Stimulated activated naive B cell treated with anti-CD40 and anti-IgM and Interleukin-4, amounts not matched to agents 10 μg/mL and 1 μg/mL and 100 μg/mL, for 72 hours (primary cell): ENCODE measurements at regions not wholly inside any gene's neighbourhood (a gene's known extent, or its start where the extent isn't known, plus 50 kb on each side); places are given as distances from the start of the nearest gene placed in this dataset.

Experiments
- ATAC-seq, 2 donors: fragments of 150-1000 bp; cut with Tn5 transposase; replicated peaks; 2 replicates each; pipeline ENCODE4 v1.10.0; 2021; ENCODE audit warnings: moderate library complexity in 1 of 2
- DNase-seq: peaks from one replicate; pipeline ENCODE4 v3.0.0; 2021
- H3K27ac Mint-ChIP-seq: one replicate; pipeline ENCODE4 v1.8.0; 2022; ENCODE audit warnings: mild to moderate bottlenecking, mixed read lengths
- H3K27me3 Mint-ChIP-seq, 2 donors: one replicate each; pipeline ENCODE4 v1.8.0; 2022; ENCODE audit warnings: mixed read lengths in 2 of 2
- H3K36me3 Mint-ChIP-seq, 2 donors: one replicate each; pipeline ENCODE4 v1.8.0; 2022; ENCODE audit warnings: mixed read lengths in 2 of 2, mild to moderate bottlenecking in 1 of 2
- H3K4me1 Mint-ChIP-seq, 2 donors: one replicate each; pipeline ENCODE4 v1.8.0; 2022; ENCODE audit warnings: mixed read lengths in 2 of 2, mild to moderate bottlenecking in 1 of 2
- H3K4me3 Mint-ChIP-seq, 2 donors: one replicate each; pipeline ENCODE4 v1.8.0; 2022; ENCODE audit warnings: mild to moderate bottlenecking in 2 of 2, mixed read lengths in 2 of 2, moderate library complexity in 1 of 2
- H3K9me3 Mint-ChIP-seq, 2 donors: one replicate each; pipeline ENCODE4 v1.8.0; 2022; ENCODE audit warnings: mixed read lengths in 2 of 2, mild to moderate bottlenecking in 1 of 2

- DNase-seq, result no peak
- no peaks in the 10 kb centered on the region for H3K36me3 Mint-ChIP-seq
- no peak overlapping the region for H3K27ac Mint-ChIP-seq
- H3K27me3 Mint-ChIP-seq, result peaks cover 0 to 3% of the 10 kb centered on the region in 2 donors
- ATAC-seq, result no peak
- no peaks in the 10 kb centered on the region for H3K9me3 Mint-ChIP-seq
- H3K4me3 Mint-ChIP-seq, result no peak overlapping the region
- H3K4me1 Mint-ChIP-seq, result no peaks in the 10 kb centered on the region
These were observed 178.0 kb upstream of the IRX6 start for GRCh38 chr16:55145771-55146603.

DNA sequence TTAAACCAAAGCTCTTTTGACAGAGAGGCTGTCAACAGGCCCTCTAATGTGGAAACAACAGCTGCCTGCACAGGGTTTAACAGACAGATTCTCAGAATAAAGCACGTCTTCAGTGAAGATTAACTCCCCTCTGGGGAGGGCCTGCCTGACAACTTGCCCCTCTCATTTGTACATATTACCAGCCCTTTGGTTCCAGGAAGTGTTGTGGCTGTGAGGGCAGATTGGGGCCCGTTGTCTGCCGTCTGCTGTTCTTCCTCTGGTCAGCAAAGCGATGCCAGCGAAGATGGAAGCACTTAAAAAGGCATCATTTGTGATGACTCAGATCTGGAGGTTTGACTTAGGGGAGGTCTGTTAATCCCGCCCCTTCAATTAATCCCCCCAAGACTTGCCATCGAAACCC lies 177.0 kb upstream of the IRX6 start:
- DNase-seq, result no peak
- Mint-ChIP-seq H3K4me3 (no peak overlapping the region), H3K36me3 (no peaks in the 10 kb centered on the region), H3K27ac (no peak overlapping the region), H3K27me3 (peaks cover 0 to 3% of the 10 kb centered on the region in 2 donors), H3K9me3 (no peaks in the 10 kb centered on the region), H3K4me1 (no peaks in the 10 kb centered on the region)
- no peak for ATAC-seq

DNA sequence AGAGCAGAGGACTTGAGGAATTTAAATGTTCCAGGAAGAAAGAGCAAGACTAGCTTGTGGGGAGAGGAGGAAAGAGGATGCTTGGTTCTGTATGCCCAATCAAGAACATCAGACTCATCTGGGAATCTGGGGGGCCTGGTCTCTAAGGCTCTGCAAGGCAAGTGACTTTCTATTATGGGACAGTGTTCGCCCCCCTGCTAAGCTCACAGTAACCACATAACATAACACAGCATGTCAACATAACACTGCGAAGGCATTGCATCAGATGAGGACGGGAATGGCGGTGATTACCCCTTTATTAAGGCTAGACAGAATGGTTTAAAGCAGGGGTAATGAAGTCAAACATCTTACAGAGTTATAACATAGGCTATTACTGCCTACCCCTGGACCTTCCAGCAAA lies 176.6 kb upstream of the IRX6 start:
- Mint-ChIP-seq H3K36me3 (no peaks in the 10 kb centered on the region), H3K27me3 (peaks cover 0 to 3% of the 10 kb centered on the region in 2 donors), H3K27ac (no peak overlapping the region), H3K4me1 (no peaks in the 10 kb centered on the region), H3K4me3 (no peak overlapping the region), H3K9me3 (no peaks in the 10 kb centered on the region)
- ATAC-seq (no peak), DNase-seq (no peak)

GRCh38 chr16:55149622-55150021 lies 174.4 kb upstream of the IRX6 start:
- peaks cover 0 to 3% of the 10 kb centered on the region in 2 donors for H3K27me3 Mint-ChIP-seq
- no peaks in the 10 kb centered on the region for H3K9me3 Mint-ChIP-seq
- no peaks in the 10 kb centered on the region for H3K4me1 Mint-ChIP-seq
- H3K4me3 Mint-ChIP-seq, result no peak overlapping the region
- no peak for ATAC-seq
- H3K27ac Mint-ChIP-seq, result no peak overlapping the region
- no peak for DNase-seq
- H3K36me3 Mint-ChIP-seq, result no peaks in the 10 kb centered on the region

- DNase-seq, result no peak
- no peaks in the 10 kb centered on the region for H3K9me3 Mint-ChIP-seq
- ATAC-seq, result no peak
These were observed 172.3 kb upstream of the IRX6 start for GRCh38 chr16:55151561-55152305.

GRCh38 chr16:55152875-55153390 lies 171.1 kb upstream of the IRX6 start:
- Mint-ChIP-seq H3K27ac (no peak overlapping the region), H3K9me3 (peaks cover 0 to 4% of the 10 kb centered on the region in 2 donors), H3K4me3 (no peak overlapping the region), H3K4me1 (peaks cover 0 to 2% of the 10 kb centered on the region in 2 donors), H3K27me3 (peaks cover 0 to 3% of the 10 kb centered on the region in 2 donors), H3K36me3 (no peaks in the 10 kb centered on the region)
- ATAC-seq, result no peak
- DNase-seq, result no peak

More at GRCh38 chr16:55151561-55152305, 172.3 kb upstream of the IRX6 start:
- Mint-ChIP-seq H3K4me1 (peaks cover 0 to 2% of the 10 kb centered on the region in 2 donors), H3K36me3 (no peaks in the 10 kb centered on the region), H3K27ac (no peak overlapping the region), H3K4me3 (no peak overlapping the region), H3K27me3 (peaks cover 0 to 3% of the 10 kb centered on the region in 2 donors)

DNA sequence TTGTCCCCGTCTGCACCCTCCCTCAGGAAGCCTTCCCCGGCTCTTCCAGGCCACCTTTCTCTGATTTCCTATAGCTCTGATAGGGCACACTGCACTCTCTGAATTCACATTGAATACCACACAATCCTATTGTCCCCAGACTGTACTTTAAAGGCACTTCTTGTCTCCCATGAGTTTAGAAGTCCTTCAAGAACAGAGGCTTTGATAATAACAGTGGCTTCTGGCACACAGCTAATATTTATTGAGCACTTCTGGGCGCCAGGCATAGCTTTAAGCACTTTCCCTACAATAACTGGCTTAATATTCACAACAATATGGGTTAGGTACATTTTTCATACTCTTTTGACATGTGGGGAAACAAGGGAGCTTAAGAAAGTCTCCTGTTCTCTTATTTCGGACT lies 169.7 kb upstream of the IRX6 start:
- ATAC-seq, result no peak
- DNase-seq, result no peak
- peaks cover 0 to 3% of the 10 kb centered on the region in 2 donors for H3K27me3 Mint-ChIP-seq
- H3K36me3 Mint-ChIP-seq, result no peaks in the 10 kb centered on the region
- H3K4me3 Mint-ChIP-seq, result no peak overlapping the region
- H3K9me3 Mint-ChIP-seq, result peaks cover 0 to 4% of the 10 kb centered on the region in 2 donors
- peaks cover 0 to 2% of the 10 kb centered on the region in 2 donors for H3K4me1 Mint-ChIP-seq
- H3K27ac Mint-ChIP-seq, result no peak overlapping the region

DNA sequence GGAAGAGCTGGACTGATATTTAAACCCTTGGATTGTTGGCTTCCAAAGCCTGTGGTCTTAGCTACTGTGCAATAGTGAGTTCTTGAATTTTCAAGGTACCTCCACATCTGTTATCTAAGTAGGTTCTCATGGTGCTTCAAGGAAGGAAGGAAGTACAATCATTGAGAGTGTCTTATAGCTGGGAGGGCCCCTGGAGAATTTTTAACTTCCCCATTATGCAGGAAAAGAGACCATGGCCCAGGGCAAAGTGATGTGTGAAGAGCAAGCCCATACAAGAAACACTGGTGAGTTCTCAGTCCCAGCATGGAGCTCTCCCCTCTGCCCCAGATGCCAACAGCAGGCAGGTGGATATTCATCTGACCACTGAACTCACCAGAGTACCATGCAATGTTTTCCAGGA lies 169.0 kb upstream of the IRX6 start:
- DNase-seq (no peak), ATAC-seq (no peak)
- H3K4me1 Mint-ChIP-seq, result peaks cover 0 to 2% of the 10 kb centered on the region in 2 donors
- peaks cover 0 to 3% of the 10 kb centered on the region in 2 donors for H3K27me3 Mint-ChIP-seq
- H3K4me3 Mint-ChIP-seq, result no peak overlapping the region
- H3K36me3 Mint-ChIP-seq, result no peaks in the 10 kb centered on the region
- H3K9me3 Mint-ChIP-seq, result peaks cover 0 to 4% of the 10 kb centered on the region in 2 donors
- no peak overlapping the region for H3K27ac Mint-ChIP-seq

DNA sequence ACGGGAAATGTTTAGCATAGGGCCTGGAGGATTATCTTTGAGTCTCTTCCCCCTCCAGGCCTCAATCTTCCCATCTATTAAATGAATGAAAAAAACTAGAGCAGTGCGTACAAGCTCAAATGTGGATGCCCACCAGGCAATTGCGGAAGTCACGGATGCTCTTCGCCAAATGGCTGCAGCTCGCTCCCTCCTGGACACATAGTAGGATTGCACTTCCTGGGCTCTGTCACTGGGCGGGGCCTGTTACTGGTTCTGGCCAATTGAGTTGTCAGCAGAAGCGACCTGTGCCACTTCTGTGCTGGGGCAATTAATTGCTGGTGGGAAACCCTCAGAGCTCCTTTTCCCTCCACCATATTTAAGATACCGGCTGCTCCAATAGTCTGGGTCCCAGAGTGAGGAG lies 168.2 kb upstream of the IRX6 start:
- Mint-ChIP-seq H3K4me3 (no peak overlapping the region), H3K9me3 (peaks cover 0 to 4% of the 10 kb centered on the region in 2 donors), H3K4me1 (peaks cover 0 to 2% of the 10 kb centered on the region in 2 donors), H3K27ac (no peak overlapping the region), H3K27me3 (peaks cover 0 to 2% of the 10 kb centered on the region in 2 donors), H3K36me3 (no peaks in the 10 kb centered on the region)
- no peak for ATAC-seq
- no peak for DNase-seq

DNA sequence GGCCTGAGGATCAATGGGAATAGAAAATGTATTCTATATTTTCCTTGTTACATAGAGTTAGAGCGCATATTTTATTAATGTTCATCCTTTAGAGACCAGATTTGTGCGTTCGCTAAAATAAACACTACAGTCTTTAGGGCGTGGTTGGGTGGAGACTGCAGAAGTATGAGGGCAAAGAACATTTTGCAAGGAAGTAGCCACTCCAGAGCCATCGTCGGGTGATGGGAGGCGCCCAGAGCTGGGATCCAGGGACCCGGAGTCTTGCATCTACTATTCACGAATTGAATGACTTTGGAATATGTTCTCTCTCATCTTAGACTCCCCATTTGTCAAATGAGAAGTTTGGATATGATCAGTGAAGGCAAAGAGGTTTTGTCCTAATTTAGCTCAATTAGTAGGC lies 154.2 kb upstream of the IRX6 start:
- no peaks in the 10 kb centered on the region for H3K9me3 Mint-ChIP-seq
- H3K4me1 Mint-ChIP-seq, result no peaks in the 10 kb centered on the region
- no peaks in the 10 kb centered on the region for H3K27me3 Mint-ChIP-seq
- H3K4me3 Mint-ChIP-seq, result no peak overlapping the region
- H3K27ac Mint-ChIP-seq, result no peak overlapping the region
- ATAC-seq (no peak), DNase-seq (no peak)
- no peaks in the 10 kb centered on the region for H3K36me3 Mint-ChIP-seq

GRCh38 chr16:55171241-55171640 lies 152.8 kb upstream of the IRX6 start:
- no peaks in the 10 kb centered on the region for H3K27me3 Mint-ChIP-seq
- no peaks in the 10 kb centered on the region for H3K9me3 Mint-ChIP-seq
- ATAC-seq (no peak), DNase-seq (no peak)
- no peaks in the 10 kb centered on the region for H3K4me1 Mint-ChIP-seq
- H3K4me3 Mint-ChIP-seq, result no peak overlapping the region
- H3K36me3 Mint-ChIP-seq, result no peaks in the 10 kb centered on the region
- H3K27ac Mint-ChIP-seq, result no peak overlapping the region

DNA sequence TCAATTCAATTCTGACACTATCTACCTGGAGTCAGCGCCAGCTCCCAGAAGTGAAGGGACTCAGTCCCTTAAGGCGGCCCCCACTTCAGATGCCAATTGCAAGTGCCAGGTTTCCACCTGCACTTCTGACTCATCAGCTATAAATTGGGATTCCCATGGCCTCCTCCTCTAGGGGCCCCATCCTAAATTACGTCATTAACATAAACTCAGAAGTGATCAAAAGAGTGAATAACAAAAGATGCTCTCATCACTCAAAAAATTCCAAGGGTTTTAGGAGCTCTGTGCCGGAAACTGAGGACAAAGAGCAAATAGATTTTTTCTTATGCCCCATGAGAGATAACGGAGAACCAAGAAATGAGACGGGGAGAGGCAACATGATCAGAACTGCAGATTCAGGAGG lies 148.6 kb upstream of the IRX6 start:
- Mint-ChIP-seq H3K9me3 (no peaks in the 10 kb centered on the region), H3K4me3 (no peak overlapping the region), H3K27me3 (no peaks in the 10 kb centered on the region), H3K36me3 (no peaks in the 10 kb centered on the region), H3K27ac (no peak overlapping the region), H3K4me1 (no peaks in the 10 kb centered on the region)
- ATAC-seq, result no peak
- no peak for DNase-seq

- Mint-ChIP-seq H3K4me3 (no peak overlapping the region), H3K36me3 (no peaks in the 10 kb centered on the region), H3K9me3 (no peaks in the 10 kb centered on the region), H3K4me1 (no peaks in the 10 kb centered on the region), H3K27me3 (no peaks in the 10 kb centered on the region), H3K27ac (no peak overlapping the region)
- no peak for ATAC-seq
- DNase-seq, result no peak
These were observed 147.1 kb upstream of the IRX6 start for GRCh38 chr16:55176901-55177300.

DNA sequence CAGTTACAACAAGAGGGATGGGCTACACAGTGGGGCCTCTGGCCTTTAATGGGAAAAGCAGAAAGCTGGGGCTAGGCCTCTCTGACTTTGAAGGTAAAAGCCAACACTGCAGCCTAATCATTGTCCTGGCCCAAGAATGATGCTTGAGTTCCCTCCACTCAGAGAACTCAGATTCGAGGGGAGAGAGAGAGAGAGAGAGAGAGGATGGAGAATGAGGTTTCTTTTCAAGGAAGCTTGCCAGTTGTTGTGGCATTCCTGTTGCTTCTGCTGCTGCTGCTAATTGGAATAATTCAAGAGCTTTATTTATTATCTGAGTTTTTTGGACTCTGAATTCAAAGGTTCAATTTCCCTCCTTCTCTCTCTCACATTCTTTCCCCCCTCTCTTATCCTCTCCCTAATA lies 144.6 kb upstream of the IRX6 start:
- ATAC-seq (no peak), DNase-seq (no peak)
- H3K36me3 Mint-ChIP-seq, result no peaks in the 10 kb centered on the region
- no peak overlapping the region for H3K4me3 Mint-ChIP-seq
- H3K27ac Mint-ChIP-seq, result no peak overlapping the region
- no peaks in the 10 kb centered on the region for H3K9me3 Mint-ChIP-seq
- H3K4me1 Mint-ChIP-seq, result no peaks in the 10 kb centered on the region
- H3K27me3 Mint-ChIP-seq, result peaks cover 0 to 6% of the 10 kb centered on the region in 2 donors
